OCI-LY7 (cell line): ENCODE measurements at regions not wholly inside any gene's neighbourhood (a gene's known extent, or its start where the extent isn't known, plus 50 kb on each side); places are given as distances from the start of the nearest gene placed in this dataset.

Experiments
- EZH2phosphoT487 ChIP-seq: fragments of 200-600 bp; sonication (generic); IDR thresholded peaks from 2 replicates; pipeline ENCODE4 v1.6.1; 2018; ENCODE audit warnings: low read depth, borderline replicate concordance, mild to moderate bottlenecking, mixed run types, antibody characterized with exemption, low read length, moderate library complexity, mixed read lengths
- TF ChIP-seq, protein P1 (sequence below): fragments of 200-600 bp; sonication (generic); conservative IDR thresholded peaks from 2 replicates; pipeline ENCODE4 v1.5.1; 2014; ENCODE audit warnings: mild to moderate bottlenecking, antibody characterized with exemption, low read length, moderate library complexity, mixed read lengths

- TF ChIP-seq, protein P1, sequence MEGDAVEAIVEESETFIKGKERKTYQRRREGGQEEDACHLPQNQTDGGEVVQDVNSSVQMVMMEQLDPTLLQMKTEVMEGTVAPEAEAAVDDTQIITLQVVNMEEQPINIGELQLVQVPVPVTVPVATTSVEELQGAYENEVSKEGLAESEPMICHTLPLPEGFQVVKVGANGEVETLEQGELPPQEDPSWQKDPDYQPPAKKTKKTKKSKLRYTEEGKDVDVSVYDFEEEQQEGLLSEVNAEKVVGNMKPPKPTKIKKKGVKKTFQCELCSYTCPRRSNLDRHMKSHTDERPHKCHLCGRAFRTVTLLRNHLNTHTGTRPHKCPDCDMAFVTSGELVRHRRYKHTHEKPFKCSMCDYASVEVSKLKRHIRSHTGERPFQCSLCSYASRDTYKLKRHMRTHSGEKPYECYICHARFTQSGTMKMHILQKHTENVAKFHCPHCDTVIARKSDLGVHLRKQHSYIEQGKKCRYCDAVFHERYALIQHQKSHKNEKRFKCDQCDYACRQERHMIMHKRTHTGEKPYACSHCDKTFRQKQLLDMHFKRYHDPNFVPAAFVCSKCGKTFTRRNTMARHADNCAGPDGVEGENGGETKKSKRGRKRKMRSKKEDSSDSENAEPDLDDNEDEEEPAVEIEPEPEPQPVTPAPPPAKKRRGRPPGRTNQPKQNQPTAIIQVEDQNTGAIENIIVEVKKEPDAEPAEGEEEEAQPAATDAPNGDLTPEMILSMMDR = no peak
- no peak for TF ChIP-seq EZH2phosphoT487
Measured at GRCh38 chr3:101065962-101066361, 72.7 kb upstream of the ABI3BP start.
